Activated effector memory CD4-positive, alpha-beta T cell treated with Interleukin-2 at 50 U/mL for 16 hours (primary cell): ENCODE measurements at regions not wholly inside any gene's neighbourhood (a gene's known extent, or its start where the extent isn't known, plus 50 kb on each side); places are given as distances from the start of the nearest gene placed in this dataset.
"Not testable (repeated sequence)": the region's sequence is repeated elsewhere in the genome, so short reads cannot be mapped to it uniquely, and the experiment has no call there.

ENCODE experiments used
- DNase-seq: peaks from one replicate; pipeline ENCODE4 v3.0.0-alpha.2; 2020

GRCh38 chr6:27112974-27113373 lies 134.5 kb upstream of the PRSS16 start:
- no peak for DNase-seq

GRCh38 chr6:27119329-27119728 lies 128.2 kb upstream of the PRSS16 start:
- DNase-seq = no peak

DNA sequence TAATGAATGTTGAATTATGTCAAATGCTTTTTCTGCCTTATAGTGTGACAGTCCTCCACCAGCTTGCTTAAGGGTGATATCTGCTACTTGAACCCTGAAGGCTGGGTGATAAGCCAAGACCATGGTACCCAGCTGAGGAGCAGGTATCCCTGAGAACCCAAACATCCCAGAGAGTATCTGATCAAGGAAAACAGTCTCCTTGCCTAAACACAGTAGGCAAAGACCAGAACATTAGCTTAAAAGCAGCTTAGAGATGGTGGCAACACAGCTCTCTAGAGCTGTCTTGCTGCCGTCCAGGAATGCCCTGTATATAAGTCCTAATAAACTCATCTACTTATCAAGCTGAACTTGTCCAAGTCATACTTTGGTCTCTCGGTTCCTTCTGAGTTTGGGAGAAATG lies 127.7 kb upstream of the PRSS16 start:
- DNase-seq = no peak

GRCh38 chr6:27121640-27122039 lies 125.9 kb upstream of the PRSS16 start:
- no peak for DNase-seq

- DNase-seq = no peak
Measured at GRCh38 chr6:27124252-27124657, 123.2 kb upstream of the PRSS16 start.

- no peak for DNase-seq
Measured at GRCh38 chr6:27126046-27126814, 121.3 kb upstream of the PRSS16 start.

DNA sequence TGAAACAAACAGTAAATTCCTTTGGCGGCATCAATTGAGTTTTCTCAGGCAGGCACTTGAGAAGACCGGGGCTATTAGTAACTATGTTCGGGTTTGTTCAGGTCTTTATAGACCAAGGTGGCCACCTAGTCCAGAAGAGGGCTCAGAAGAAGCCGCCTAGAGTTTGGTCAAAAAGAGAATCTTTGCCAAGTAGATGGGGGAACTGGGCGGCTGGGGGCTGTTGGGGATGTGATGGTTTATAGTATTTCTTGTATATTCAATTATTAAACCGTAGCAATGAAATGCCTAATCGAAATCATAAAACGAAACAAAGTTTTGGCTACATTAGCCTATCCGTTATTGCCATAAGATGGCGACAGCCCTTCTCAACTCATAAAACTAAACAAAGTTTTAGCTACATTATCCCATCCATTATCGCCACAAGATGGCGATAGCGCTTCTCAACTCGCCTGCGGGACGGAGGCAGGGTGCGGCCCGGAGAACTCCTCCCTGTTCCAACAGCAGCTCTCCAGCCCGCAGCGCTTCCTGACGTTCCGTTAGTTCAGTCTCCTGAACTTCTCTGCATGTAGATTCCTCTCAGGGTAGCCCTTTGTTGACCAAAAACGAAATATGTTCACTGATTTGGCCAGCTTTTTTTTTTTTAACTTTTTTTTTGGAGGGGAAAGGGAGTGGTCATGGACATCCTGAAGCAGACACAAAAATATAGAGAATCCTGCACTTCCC lies 120.5 kb upstream of the PRSS16 start:
- peak; percentile 70 for DNase-seq

DNA sequence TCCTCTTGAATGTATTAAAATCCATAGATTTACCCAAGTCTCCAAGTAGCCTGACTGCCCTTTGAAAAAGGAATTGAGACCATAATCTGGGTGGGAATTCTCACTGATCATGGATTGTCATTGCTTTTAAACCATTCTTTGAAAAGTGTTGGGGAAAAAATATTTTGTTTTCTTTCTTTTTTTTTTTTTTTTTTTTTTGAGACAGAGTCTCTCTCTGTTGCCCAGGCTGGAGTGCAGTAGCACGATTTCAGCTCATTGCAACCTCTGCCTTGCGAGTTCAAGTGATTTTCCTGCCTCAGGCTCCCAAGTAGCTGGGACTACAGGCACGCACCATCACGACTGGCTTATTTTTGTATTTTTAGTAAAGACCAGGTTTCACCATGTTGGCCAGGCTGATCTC lies 119.6 kb upstream of the PRSS16 start:
- DNase-seq = not testable (repeated sequence)

GRCh38 chr6:27128311-27129094 lies 119.0 kb upstream of the PRSS16 start:
- DNase-seq = no peak

GRCh38 chr6:27129095-27129815 lies 118.2 kb upstream of the PRSS16 start:
- DNase-seq = no peak

- no peak for DNase-seq
Measured at GRCh38 chr6:27129917-27130316, 117.6 kb upstream of the PRSS16 start.

GRCh38 chr6:27130668-27131428 lies 116.7 kb upstream of the PRSS16 start:
- no peak for DNase-seq

- not testable (repeated sequence) for DNase-seq
Measured at GRCh38 chr6:27132282-27132531, 115.3 kb upstream of the PRSS16 start.

GRCh38 chr6:27132532-27133280 lies 114.8 kb upstream of the PRSS16 start:
- peak; percentile 81 for DNase-seq

GRCh38 chr6:27133281-27134227 lies 113.9 kb upstream of the PRSS16 start:
- peak; percentile 62 for DNase-seq

- DNase-seq = no peak
Measured at GRCh38 chr6:27135087-27135657, 112.3 kb upstream of the PRSS16 start.

- no peak for DNase-seq
Measured at GRCh38 chr6:27136077-27136644, 111.3 kb upstream of the PRSS16 start.

DNA sequence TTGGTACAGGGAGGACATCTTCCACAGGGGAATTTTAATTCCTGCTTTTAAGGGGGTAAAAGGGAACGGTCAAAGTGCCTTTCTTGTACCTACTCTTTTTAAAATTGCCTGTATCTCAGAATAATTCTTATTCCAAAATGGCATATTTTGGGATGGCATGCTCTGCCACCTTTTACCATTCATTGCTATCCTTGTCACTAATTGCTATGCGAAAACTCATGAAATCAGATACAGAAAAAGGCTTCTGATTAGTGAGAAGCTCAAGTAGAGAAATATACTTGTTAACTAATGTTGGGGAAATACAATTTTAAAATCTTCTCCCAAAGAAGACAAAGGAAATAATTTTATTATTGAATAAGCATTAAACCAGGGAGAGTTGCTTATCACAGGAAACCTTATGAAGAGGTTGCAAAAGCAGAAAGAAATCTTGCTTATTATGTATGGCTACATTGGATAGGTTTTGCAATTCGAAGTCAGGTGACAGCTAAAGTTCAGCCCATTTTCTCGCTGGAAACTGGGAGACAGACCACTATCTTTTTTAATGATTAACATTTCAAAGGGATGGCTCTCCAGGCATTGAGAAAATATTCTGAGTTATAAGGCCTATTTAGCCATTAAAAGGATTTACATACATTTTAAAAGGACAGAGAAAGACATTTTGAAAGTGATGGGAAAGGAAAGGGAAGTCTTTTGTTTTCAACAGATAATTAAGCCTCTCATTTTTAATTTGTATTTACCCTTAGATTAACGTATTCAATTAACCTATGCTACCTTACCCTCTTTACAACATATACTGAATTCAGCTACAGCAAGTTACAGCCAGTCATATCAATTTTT lies 110.3 kb upstream of the PRSS16 start:
- DNase-seq = no peak

GRCh38 chr6:27138406-27138805 lies 109.1 kb upstream of the PRSS16 start:
- no peak for DNase-seq
